SH-SY5Y (cell line): ENCODE measurements at regions not wholly inside any gene's neighbourhood (a gene's known extent, or its start where the extent isn't known, plus 50 kb on each side); places are given as distances from the start of the nearest gene placed in this dataset.

Experiments
- GATA2 ChIP-seq: IDR thresholded peaks from 2 replicates; pipeline ENCODE4 v1.6.1; 2011; ENCODE audit warnings: mild to moderate bottlenecking, low read depth, low read length
- GATA3 ChIP-seq: IDR thresholded peaks from 2 replicates; pipeline ENCODE4 v1.6.1; 2011; ENCODE audit warnings: low read depth, mild to moderate bottlenecking, low read length, moderate library complexity

- TF ChIP-seq GATA2 (no peak), GATA3 (no peak)
Observed at GRCh38 chr1:56397811-56398231, 181.5 kb downstream of the PLPP3 start.
